HG03457 (cell line): ENCODE measurements at regions not wholly inside any gene's neighbourhood (a gene's known extent, or its start where the extent isn't known, plus 50 kb on each side); places are given as distances from the start of the nearest gene placed in this dataset.

Experiments
- ATAC-seq: cut with Tn5 transposase; IDR thresholded peaks from one replicate; pipeline ENCODE4 v1.9.1; 2021; ENCODE audit warnings: moderate number of reproducible peaks; ENCODE audit not compliant: unreplicated experiment

GRCh38 chr18:8942909-8943545 is 159.5 kb upstream of the NDUFV2 start:
- ATAC-seq = no peak

GRCh38 chr18:8943900-8944870 is 158.3 kb upstream of the NDUFV2 start:
- ATAC-seq = no peak

- no peak for ATAC-seq
These were observed 157.6 kb upstream of the NDUFV2 start for GRCh38 chr18:8944871-8945245.

GRCh38 chr18:8945514-8945913 is 157.0 kb upstream of the NDUFV2 start:
- ATAC-seq = no peak

GRCh38 chr18:8946066-8946838 is 156.2 kb upstream of the NDUFV2 start:
- ATAC-seq = no peak

GRCh38 chr18:8947566-8947965 is 154.9 kb upstream of the NDUFV2 start:
- no peak for ATAC-seq

GRCh38 chr18:8948011-8948410 is 154.5 kb upstream of the NDUFV2 start:
- ATAC-seq = no peak

- no peak for ATAC-seq
These were observed 153.9 kb upstream of the NDUFV2 start for GRCh38 chr18:8948471-8949149.

GRCh38 chr18:8949206-8949605 is 153.3 kb upstream of the NDUFV2 start:
- no peak for ATAC-seq

GRCh38 chr18:8951491-8951890 is 151.0 kb upstream of the NDUFV2 start:
- ATAC-seq = no peak

GRCh38 chr18:8952174-8952573 is 150.3 kb upstream of the NDUFV2 start:
- ATAC-seq = no peak

GRCh38 chr18:8952769-8953760 is 149.4 kb upstream of the NDUFV2 start:
- no peak for ATAC-seq

GRCh38 chr18:8957731-8958130 is 144.8 kb upstream of the NDUFV2 start:
- ATAC-seq = no peak

- ATAC-seq = no peak
These were observed 143.8 kb upstream of the NDUFV2 start for GRCh38 chr18:8958660-8959059.

GRCh38 chr18:8959551-8960135 is 142.9 kb upstream of the NDUFV2 start:
- no peak for ATAC-seq

GRCh38 chr18:8960740-8961657 is 141.5 kb upstream of the NDUFV2 start:
- no peak for ATAC-seq

GRCh38 chr18:8962192-8962779 is 140.2 kb upstream of the NDUFV2 start:
- ATAC-seq = no peak
